Tibial nerve (tissue), 4 donors: ENCODE measurements at regions not wholly inside any gene's neighbourhood (a gene's known extent, or its start where the extent isn't known, plus 50 kb on each side); places are given as distances from the start of the nearest gene placed in this dataset.

Experiments used
- CTCF ChIP-seq, 5 experiments: fragments of 200-600 bp in 3 of 5; fragments of 450-650 bp in 2 of 5; sonication (generic) in 3 of 5; IDR thresholded peaks; one replicate each; pipeline ENCODE4 v1.5.1; 2016 to 2019; ENCODE audit warnings: antibody characterized with exemption in 5 of 5, mild to moderate bottlenecking in 3 of 5, moderate library complexity in 2 of 5
- EP300 ChIP-seq, 2 donors: sonication (generic); formaldehyde crosslinking; IDR thresholded peaks; one replicate each; pipeline ENCODE4 v1.6.1; 2017; ENCODE audit warnings: antibody characterized with exemption in 2 of 2, mild to moderate bottlenecking in 1 of 2
- POLR2A ChIP-seq, 2 donors: fragments of 450-650 bp; IDR thresholded peaks; one replicate each; pipeline ENCODE4 v1.6.1; 2017; ENCODE audit warnings: antibody characterized with exemption in 2 of 2, mild to moderate bottlenecking in 2 of 2, moderate library complexity in 2 of 2

GRCh38 chr11:13782390-13783075 is 114.1 kb downstream of the FAR1 start:
- TF ChIP-seq CTCF (IDR thresholded peaks at IDR 0.05) (no peak), EP300 (IDR thresholded peaks at IDR 0.05) (no peak), POLR2A (IDR thresholded peaks at IDR 0.05) (no peak)
